ENCODE measurements at regions not wholly inside any gene's neighbourhood (a gene's known extent, or its start where the extent isn't known, plus 50 kb on each side); places are given as distances from the start of the nearest gene placed in this dataset.
"Not testable (repeated sequence)": the region's sequence is repeated elsewhere in the genome, so short reads cannot be mapped to it uniquely, and the experiment has no call there.

DNA sequence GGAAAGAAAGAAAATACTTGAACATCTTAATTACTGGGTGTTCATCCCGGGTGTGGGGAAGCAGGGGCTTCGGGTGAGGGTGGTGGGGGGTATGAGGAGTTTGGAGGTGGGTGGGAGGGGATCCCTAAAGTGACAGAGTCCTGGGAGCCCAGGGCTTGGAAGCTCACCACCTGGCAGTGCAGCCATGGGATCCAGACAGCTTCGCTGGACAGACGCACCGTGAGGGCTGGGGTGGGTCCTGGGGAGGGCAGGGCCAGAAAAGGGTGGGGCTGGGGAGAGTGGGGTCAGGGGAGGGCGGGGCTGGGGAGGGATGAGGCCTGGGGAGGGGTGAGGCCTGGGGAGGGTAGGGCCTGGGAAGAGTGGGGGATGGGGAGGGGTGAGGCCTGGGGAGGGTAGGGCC lies 127.5 kb upstream of the LPCAT1 start:
- intact Hi-C loops (cut with DNase I), result loop anchor here in 1 of 3 donors (10.0 kb wide), 1 partner anchor 476 kb away; no protein-coding TSS in a partner anchor
- WGBS, 2 donors, result 41 to 51% methylated on average over 6 of the region's 6 CpGs
- Histone ChIP-seq H3K4me1 (no peaks in the 10 kb centered on the region), H3K4me3 (no peak overlapping the region), H3K36me3 (no peaks in the 10 kb centered on the region), H3K9me3 (no peaks in the 10 kb centered on the region), H3K27me3 (peaks cover 0 to 15% (median 0%) of the 10 kb centered on the region in 4 donors), H3K27ac (no peak overlapping the region)
- ATAC-seq (no peak), DNase-seq (peak in 1 of 6 donors; percentile 58), FAIRE-seq (no peak)
- TF ChIP-seq, protein P1, sequence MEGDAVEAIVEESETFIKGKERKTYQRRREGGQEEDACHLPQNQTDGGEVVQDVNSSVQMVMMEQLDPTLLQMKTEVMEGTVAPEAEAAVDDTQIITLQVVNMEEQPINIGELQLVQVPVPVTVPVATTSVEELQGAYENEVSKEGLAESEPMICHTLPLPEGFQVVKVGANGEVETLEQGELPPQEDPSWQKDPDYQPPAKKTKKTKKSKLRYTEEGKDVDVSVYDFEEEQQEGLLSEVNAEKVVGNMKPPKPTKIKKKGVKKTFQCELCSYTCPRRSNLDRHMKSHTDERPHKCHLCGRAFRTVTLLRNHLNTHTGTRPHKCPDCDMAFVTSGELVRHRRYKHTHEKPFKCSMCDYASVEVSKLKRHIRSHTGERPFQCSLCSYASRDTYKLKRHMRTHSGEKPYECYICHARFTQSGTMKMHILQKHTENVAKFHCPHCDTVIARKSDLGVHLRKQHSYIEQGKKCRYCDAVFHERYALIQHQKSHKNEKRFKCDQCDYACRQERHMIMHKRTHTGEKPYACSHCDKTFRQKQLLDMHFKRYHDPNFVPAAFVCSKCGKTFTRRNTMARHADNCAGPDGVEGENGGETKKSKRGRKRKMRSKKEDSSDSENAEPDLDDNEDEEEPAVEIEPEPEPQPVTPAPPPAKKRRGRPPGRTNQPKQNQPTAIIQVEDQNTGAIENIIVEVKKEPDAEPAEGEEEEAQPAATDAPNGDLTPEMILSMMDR (IDR thresholded peaks at IDR 0.05), result no peak

DNA sequence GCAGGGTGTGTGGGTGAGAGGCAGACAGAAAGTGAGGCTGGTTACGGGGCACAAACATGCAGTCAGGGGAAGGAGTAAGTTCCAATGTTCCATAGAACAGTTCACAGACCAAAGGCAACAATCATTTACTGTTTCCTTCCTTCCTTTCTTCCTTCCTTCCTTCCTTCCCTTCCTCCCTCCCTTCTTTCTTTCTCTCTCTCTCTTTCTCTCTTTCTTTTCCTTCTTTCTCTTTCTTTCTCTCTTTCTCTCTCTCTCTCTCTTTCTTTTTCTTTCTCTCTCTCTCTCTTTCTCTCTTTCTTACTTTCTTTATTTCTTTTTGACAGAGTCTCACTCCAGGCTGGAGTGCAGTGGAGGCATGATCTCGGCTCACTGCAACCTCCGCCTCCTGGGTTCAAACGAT lies 125.8 kb upstream of the LPCAT1 start:
- Histone ChIP-seq H3K27ac (no peak overlapping the region), H3K27me3 (peaks cover 0 to 14% (median 0%) of the 10 kb centered on the region in 4 donors), H3K36me3 (no peaks in the 10 kb centered on the region), H3K4me3 (no peak overlapping the region), H3K9me3 (no peaks in the 10 kb centered on the region), H3K4me1 (no peaks in the 10 kb centered on the region)
- 71 to 78% methylated on average over 4 of the region's 4 CpGs for WGBS, 2 donors
- intact Hi-C loops (cut with DNase I), result loop anchor here in 1 of 3 donors (10.0 kb wide), 2 partner anchors 265 to 485 kb away; no protein-coding TSS in a partner anchor
- TF ChIP-seq, protein P1 (IDR thresholded peaks at IDR 0.05), result no peak
- DNase-seq (peak in 1 of 6 donors; percentile 30), FAIRE-seq (no peak), ATAC-seq (no peak)

DNA sequence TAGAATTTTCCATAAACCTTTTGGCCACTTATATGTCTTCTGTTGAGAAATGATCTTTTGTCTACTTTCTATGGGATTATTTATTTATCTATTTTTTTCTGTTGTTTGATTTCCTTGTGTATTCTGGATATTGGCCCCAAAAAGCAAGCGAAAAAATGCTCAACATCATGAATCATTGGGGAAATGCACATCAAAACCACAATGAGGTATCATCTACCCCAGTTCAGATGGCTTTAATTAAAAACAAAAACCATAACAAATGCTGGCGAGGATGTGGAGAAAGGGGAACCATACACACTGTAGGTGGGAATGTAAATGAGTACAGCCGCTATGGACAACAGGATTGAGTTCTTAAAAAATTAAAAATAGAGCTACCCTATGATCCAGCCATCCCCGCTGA lies 125.0 kb upstream of the LPCAT1 start:
- Histone ChIP-seq H3K4me1 (no peaks in the 10 kb centered on the region), H3K27ac (no peak overlapping the region), H3K36me3 (no peaks in the 10 kb centered on the region), H3K9me3 (no peaks in the 10 kb centered on the region), H3K4me3 (no peak overlapping the region), H3K27me3 (peaks cover 0 to 13% (median 0%) of the 10 kb centered on the region in 4 donors)
- FAIRE-seq (no peak), ATAC-seq (no peak), DNase-seq (no peak)
- TF ChIP-seq, protein P1 (IDR thresholded peaks at IDR 0.05), result no peak
- 49 to 60% methylated on average over 4 of the region's 4 CpGs for WGBS, 2 donors
- intact Hi-C loops (cut with DNase I), result loop anchor here in 1 of 3 donors (10.0 kb wide), 2 partner anchors 264 to 484 kb away; no protein-coding TSS in a partner anchor

DNA sequence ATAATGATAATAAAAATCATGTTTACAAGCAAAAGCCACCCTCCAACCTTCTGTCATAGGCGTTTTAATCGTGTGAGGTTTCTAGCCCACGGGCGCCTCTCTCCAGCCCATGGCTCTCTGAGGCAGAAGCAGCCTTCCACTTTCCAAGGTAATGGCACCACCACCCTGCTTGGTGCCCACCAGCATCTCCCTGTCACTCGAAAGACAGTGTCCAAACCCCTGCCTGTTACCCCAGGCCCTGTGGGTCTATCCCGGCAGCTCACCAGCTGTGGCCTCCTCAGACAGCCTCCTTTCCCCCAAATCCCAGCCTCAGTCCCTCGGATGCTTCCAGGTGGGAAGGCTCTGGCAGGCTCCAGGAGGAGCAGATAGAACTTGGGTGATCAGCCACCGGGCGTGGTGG lies 123.8 kb upstream of the LPCAT1 start:
- Histone ChIP-seq H3K9me3 (no peaks in the 10 kb centered on the region), H3K27ac (no peak overlapping the region), H3K4me1 (no peaks in the 10 kb centered on the region), H3K4me3 (no peak overlapping the region), H3K36me3 (no peaks in the 10 kb centered on the region), H3K27me3 (peaks cover 0 to 17% (median 2%) of the 10 kb centered on the region in 4 donors)
- FAIRE-seq (no peak), ATAC-seq (no peak), DNase-seq (peak in 1 of 6 donors; percentile 33)
- TF ChIP-seq, protein P1 (IDR thresholded peaks at IDR 0.05), result no peak
- intact Hi-C loops (cut with DNase I), result loop anchor here in 1 of 3 donors (10.0 kb wide), 2 partner anchors 263 to 483 kb away; no protein-coding TSS in a partner anchor
- 56 to 72% methylated on average over 9 of the region's 9 CpGs for WGBS, 2 donors

DNA sequence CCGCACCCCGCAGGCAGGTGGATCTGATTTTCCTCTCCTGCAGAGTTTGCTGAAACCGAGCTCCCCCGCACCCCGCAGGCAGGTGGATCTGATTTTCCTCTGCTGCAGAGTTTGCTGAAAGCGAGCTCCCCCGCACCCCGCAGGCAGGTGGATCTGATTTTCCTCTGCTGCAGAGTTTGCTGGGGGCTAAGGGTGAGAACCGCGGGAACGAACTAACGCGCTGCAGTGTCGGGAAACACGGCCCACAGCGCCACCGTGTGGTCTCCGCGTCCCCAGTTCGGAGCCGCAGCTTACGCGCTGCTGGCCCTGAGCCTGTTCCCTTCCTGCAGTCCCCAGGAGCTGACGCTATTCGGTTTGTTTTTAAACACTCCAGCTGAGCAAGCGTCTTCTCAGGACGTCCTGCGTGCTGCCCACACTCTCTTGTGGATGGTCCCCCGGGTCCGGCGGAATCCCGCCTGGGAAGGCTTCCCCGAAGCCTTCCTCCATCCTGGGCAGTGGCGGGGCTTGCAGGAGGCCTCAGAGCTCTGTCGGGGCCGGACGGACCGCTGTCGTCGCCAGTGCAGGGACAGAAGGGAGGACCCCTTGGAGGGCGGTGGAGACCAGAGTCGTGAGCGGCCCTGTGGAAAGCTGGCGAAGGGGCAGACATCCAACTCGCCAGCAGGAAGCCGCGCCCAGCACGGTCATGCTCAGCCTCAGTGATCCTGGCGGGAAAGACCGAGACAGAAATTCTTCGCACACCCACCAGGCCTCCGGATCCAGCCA lies 121.2 kb upstream of the LPCAT1 start:
- no peak overlapping the region for H3K27ac ChIP-seq
- DNase-seq (peak; percentile 66 to 95 (median 84)), FAIRE-seq (no peak), ATAC-seq (peak; percentile 95 to 98 (median 96))
- TF ChIP-seq, protein P1 (IDR thresholded peaks at IDR 0.05), result peak; percentile 74 to 83 (median 78)
- peaks cover 0 to 17% (median 2%) of the 10 kb centered on the region in 4 donors for H3K27me3 ChIP-seq
- no peaks in the 10 kb centered on the region for H3K4me1 ChIP-seq
- intact Hi-C loops (cut with DNase I), result loop anchor here in 1 of 3 donors (10.0 kb wide), 2 partner anchors 260 to 480 kb away; no protein-coding TSS in a partner anchor
- peak overlapping the region in 1 of 4 donors; percentile 30 for H3K4me3 ChIP-seq
- H3K9me3 ChIP-seq, result no peaks in the 10 kb centered on the region
- no peaks in the 10 kb centered on the region for H3K36me3 ChIP-seq
- WGBS, 2 donors, result 7 to 8% methylated on average over 48 to 52 of the region's 52 CpGs

DNA sequence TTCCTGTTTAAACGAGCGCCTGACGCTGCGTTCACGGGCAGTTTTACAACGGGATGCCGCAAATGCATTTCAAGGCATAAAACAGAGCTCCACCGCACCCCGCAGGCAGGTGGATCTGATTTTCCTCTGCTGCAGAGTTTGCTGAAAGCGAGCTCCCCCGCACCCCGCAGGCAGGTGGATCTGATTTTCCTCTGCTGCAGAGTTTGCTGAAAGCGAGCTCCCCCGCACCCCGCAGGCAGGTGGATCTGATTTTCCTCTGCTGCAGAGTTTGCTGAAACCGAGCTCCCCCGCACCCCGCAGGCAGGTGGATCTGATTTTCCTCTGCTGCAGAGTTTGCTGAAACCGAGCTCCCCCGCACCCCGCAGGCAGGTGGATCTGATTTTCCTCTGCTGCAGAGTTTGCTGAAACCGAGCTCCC lies 120.6 kb upstream of the LPCAT1 start:
- FAIRE-seq, result not testable (repeated sequence)

More for the DNA sequence above, 120.6 kb upstream of the LPCAT1 start:
- WGBS, 2 donors, result 11 to 18% methylated on average over 17 to 18 of the region's 22 CpGs
- DNase-seq, result peak in 1 of 6 donors; percentile 4
- H3K27me3 ChIP-seq, result peaks cover 0 to 17% (median 2%) of the 10 kb centered on the region in 4 donors
- H3K4me3 ChIP-seq, H3K36me3 ChIP-seq, H3K27ac ChIP-seq, ATAC-seq, H3K4me1 ChIP-seq, H3K9me3 ChIP-seq: not testable (repeated sequence)
- intact Hi-C loops (cut with DNase I), result loop anchor here in 1 of 3 donors (10.0 kb wide), 2 partner anchors 260 to 480 kb away; no protein-coding TSS in a partner anchor
